ENCODE measurements at regions not wholly inside any gene's neighbourhood (a gene's known extent, or its start where the extent isn't known, plus 50 kb on each side); places are given as distances from the start of the nearest gene placed in this dataset.
A peak's percentile ranks its signal among the peaks of the same experiment; 100 is the strongest.

DNA sequence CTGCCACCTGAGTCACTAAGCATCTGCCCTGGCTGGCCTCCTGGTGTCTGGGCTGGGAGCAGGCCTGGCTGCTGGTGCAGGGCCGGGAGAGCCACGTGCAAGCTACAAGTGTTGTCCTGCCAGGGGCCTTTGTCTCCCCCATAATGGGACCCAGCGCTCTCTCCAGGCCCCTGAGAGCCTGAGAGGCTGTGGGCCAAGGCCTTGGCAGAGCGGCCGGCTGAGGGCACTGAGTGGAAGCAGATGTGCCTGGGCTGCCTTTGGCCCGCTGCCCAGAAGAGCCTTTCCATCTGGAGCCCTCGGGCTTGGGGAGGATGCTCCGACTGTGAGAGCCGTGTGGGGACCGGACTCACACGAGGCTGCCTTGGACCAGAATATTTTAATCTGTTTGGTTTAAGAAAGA lies 185.5 kb downstream of the RGS3 start:
- H3K9me3 ChIP-seq (ENCODE audit: control insufficient read depth, insufficient read depth, low read depth, low read length) = no peaks in the 10 kb centered on the region
- ChIA-PET POLR2A (no interaction called here), CTCF (interaction anchor here (0.6 to 15.1 kb wide), 3 partner anchors 42 to 656 kb away, joined by 3 to 831 read pairs (median 3); no protein-coding TSS in a partner anchor)
- no peak overlapping the region for H3K27ac ChIP-seq (ENCODE audit: extremely low read depth, low read depth, low read length)
- no peak for TF ChIP-seq ZNF629 (tag by site-specific recombination; IDR thresholded peaks at IDR 0.05)
- TF ChIP-seq ZNF560 (tag by site-specific recombination; IDR thresholded peaks at IDR 0.05; ENCODE audit: borderline replicate concordance) = no peak
- no peak for TF ChIP-seq YY1 (tag by site-specific recombination; IDR thresholded peaks at IDR 0.05)
- no peak for TF ChIP-seq BCL11A (tag by site-specific recombination; IDR thresholded peaks at IDR 0.05; ENCODE audit: low read depth)
- no peak for TF ChIP-seq ZBTB11 (tag by site-specific recombination; conservative IDR thresholded peaks at IDR 0.05; ENCODE audit: low read depth)
- no peak for TF ChIP-seq GFI1B (tag by site-specific recombination; IDR thresholded peaks at IDR 0.05)
- no peak for TF ChIP-seq ZNF518A (tag by site-specific recombination; conservative IDR thresholded peaks at IDR 0.05; ENCODE audit: low read depth)
- no peak for TF ChIP-seq RBAK (tag by site-specific recombination; IDR thresholded peaks at IDR 0.05)
- no peak for TF ChIP-seq ZNF555 (tag by site-specific recombination; conservative IDR thresholded peaks at IDR 0.05)
- TF ChIP-seq KLF10 (tag by site-specific recombination; IDR thresholded peaks at IDR 0.05) = no peak
- TF ChIP-seq HOXA7 (CRISPR knock-in tag; IDR thresholded peaks at IDR 0.05; ENCODE audit: borderline replicate concordance) = no peak
- TF ChIP-seq BCL11B (tag by site-specific recombination; IDR thresholded peaks at IDR 0.05; ENCODE audit: low read depth) = no peak
- H3K36me3 ChIP-seq (ENCODE audit: control insufficient read depth in 2 of 2, insufficient read depth in 1 of 2, low read length in 2 of 2) = no peaks in the 10 kb centered on the region
- H3K4me3 ChIP-seq (ENCODE audit: low read depth, low read length) = no peak overlapping the region
- H3K4me1 ChIP-seq (ENCODE audit: control insufficient read depth, insufficient read depth, low read length) = no peaks in the 10 kb centered on the region

DNA sequence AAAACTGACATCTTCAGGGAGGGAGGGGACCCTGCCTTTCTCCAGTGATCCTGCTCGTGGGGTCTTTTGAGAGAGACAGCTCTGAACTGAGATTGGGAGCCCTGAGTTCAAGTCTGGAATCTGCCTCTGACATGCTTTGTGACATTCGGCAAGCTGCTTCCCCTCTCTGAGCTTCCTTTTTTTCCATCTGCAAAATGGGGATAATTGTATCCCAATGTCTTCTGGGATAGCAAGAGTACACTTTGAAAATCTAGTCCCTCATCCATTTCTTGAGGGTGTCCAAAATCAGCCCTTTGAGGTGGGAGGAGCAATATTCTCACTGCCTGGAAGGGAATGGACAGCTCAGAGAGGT lies 186.3 kb downstream of the RGS3 start:
- H3K9me3 ChIP-seq (ENCODE audit: control insufficient read depth, insufficient read depth, low read depth, low read length) = no peaks in the 10 kb centered on the region
- H3K36me3 ChIP-seq (ENCODE audit: control insufficient read depth in 2 of 2, insufficient read depth in 1 of 2, low read length in 2 of 2) = no peaks in the 10 kb centered on the region
- ChIA-PET POLR2A (no interaction called here), CTCF (interaction anchor here (0.6 to 15.1 kb wide), 5 partner anchors 25 to 378 kb away, joined by 3 to 831 read pairs (median 3); no protein-coding TSS in a partner anchor)
- no peak overlapping the region for H3K4me3 ChIP-seq (ENCODE audit: low read depth, low read length)
- H3K4me1 ChIP-seq (ENCODE audit: control insufficient read depth, insufficient read depth, low read length) = no peaks in the 10 kb centered on the region
- H3K27ac ChIP-seq (ENCODE audit: extremely low read depth, low read depth, low read length) = no peak overlapping the region
- TF ChIP-seq EGR2 (tag by site-specific recombination; IDR thresholded peaks at IDR 0.05; ENCODE audit: low read depth) = no peak
- TF ChIP-seq ZNF768 (tag by site-specific recombination; IDR thresholded peaks at IDR 0.05) = peak; percentile 62; the same call in 1 of the 2 replicates
- TF ChIP-seq, protein P1, sequence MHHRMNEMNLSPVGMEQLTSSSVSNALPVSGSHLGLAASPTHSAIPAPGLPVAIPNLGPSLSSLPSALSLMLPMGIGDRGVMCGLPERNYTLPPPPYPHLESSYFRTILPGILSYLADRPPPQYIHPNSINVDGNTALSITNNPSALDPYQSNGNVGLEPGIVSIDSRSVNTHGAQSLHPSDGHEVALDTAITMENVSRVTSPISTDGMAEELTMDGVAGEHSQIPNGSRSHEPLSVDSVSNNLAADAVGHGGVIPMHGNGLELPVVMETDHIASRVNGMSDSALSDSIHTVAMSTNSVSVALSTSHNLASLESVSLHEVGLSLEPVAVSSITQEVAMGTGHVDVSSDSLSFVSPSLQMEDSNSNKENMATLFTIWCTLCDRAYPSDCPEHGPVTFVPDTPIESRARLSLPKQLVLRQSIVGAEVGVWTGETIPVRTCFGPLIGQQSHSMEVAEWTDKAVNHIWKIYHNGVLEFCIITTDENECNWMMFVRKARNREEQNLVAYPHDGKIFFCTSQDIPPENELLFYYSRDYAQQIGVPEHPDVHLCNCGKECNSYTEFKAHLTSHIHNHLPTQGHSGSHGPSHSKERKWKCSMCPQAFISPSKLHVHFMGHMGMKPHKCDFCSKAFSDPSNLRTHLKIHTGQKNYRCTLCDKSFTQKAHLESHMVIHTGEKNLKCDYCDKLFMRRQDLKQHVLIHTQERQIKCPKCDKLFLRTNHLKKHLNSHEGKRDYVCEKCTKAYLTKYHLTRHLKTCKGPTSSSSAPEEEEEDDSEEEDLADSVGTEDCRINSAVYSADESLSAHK (tag by site-specific recombination; IDR thresholded peaks at IDR 0.05) = no peak
- no peak for TF ChIP-seq ZNF600 (tag by site-specific recombination; IDR thresholded peaks at IDR 0.05)
